Esophagus (tissue), 2 donors: ENCODE measurements at regions not wholly inside any gene's neighbourhood (a gene's known extent, or its start where the extent isn't known, plus 50 kb on each side); places are given as distances from the start of the nearest gene placed in this dataset.
"Not testable (repeated sequence)": the region's sequence is repeated elsewhere in the genome, so short reads cannot be mapped to it uniquely, and the experiment has no call there.

Experiments used
- H3K27ac ChIP-seq, 2 donors: one replicate each; pipeline ENCODE4 v1.5.1; 2013; ENCODE audit warnings: low read depth in 2 of 2, mild to moderate bottlenecking in 2 of 2, inconsistent platforms in 1 of 2, low read length in 1 of 2, moderate library complexity in 1 of 2
- H3K27me3 ChIP-seq, 2 donors: one replicate each; pipeline ENCODE4 v1.6.1; 2013; ENCODE audit warnings: low read length in 2 of 2, control low read depth in 1 of 2, mild to moderate bottlenecking in 1 of 2; ENCODE audit not compliant: insufficient read depth in 2 of 2, control insufficient read depth in 1 of 2
- H3K36me3 ChIP-seq, 2 donors: one replicate each; pipeline ENCODE4 v1.6.1; 2013; ENCODE audit warnings: low read length in 1 of 2; ENCODE audit not compliant: control insufficient read depth in 2 of 2, insufficient read depth in 2 of 2
- H3K4me1 ChIP-seq, 2 donors: one replicate each; pipeline ENCODE4 v1.6.1; 2013; ENCODE audit warnings: low read length in 1 of 2; ENCODE audit not compliant: control insufficient read depth in 2 of 2, insufficient read depth in 2 of 2
- H3K4me3 ChIP-seq, 2 donors: one replicate each; pipeline ENCODE4 v1.5.1; 2013; ENCODE audit warnings: low read length in 2 of 2, mild to moderate bottlenecking in 2 of 2, low read depth in 1 of 2, moderate library complexity in 1 of 2
- H3K9me3 ChIP-seq, 2 donors: one replicate each; pipeline ENCODE4 v1.6.1; 2013; ENCODE audit warnings: mild to moderate bottlenecking in 2 of 2, low read depth in 1 of 2, low read length in 1 of 2, moderate library complexity in 1 of 2; ENCODE audit not compliant: control insufficient read depth in 2 of 2, insufficient read depth in 1 of 2
- WGBS, 2 donors: extraction: QIAGEN DNeasy Blood & Tissue Kit; methylation state at CpG; one replicate each; pipeline ENCODE4 v1.1.7; 2013; 5-methylcytosine and 5-hydroxymethylcytosine counted together
- donor health status: healthy with polysubstance abuse.
- donor health status: Bipolar disorder and iron deficiency.

- WGBS, 2 donors: 74 to 84% methylated on average over 3 of the region's 3 CpGs
- Histone ChIP-seq H3K4me3 (no peak overlapping the region), H3K9me3 (no peaks in the 10 kb centered on the region), H3K36me3 (no peaks in the 10 kb centered on the region), H3K27ac (no peak overlapping the region), H3K4me1 (no peaks in the 10 kb centered on the region), H3K27me3 (no peaks in the 10 kb centered on the region)
Measured at GRCh38 chr5:96322217-96322616, 110.8 kb downstream of the PCSK1 start.

GRCh38 chr5:96321345-96321744 is 111.7 kb downstream of the PCSK1 start:
- H3K4me1 ChIP-seq: no peaks in the 10 kb centered on the region
- no peaks in the 10 kb centered on the region for H3K36me3 ChIP-seq
- no peak overlapping the region for H3K4me3 ChIP-seq
- H3K27me3 ChIP-seq: no peaks in the 10 kb centered on the region
- H3K9me3 ChIP-seq: no peaks in the 10 kb centered on the region
- peak overlapping the region in 1 of 2 donors; percentile 26 for H3K27ac ChIP-seq

GRCh38 chr5:96320797-96321196 is 112.3 kb downstream of the PCSK1 start:
- Histone ChIP-seq H3K27ac (peak overlapping the region in 1 of 2 donors; percentile 26), H3K27me3 (no peaks in the 10 kb centered on the region), H3K36me3 (no peaks in the 10 kb centered on the region), H3K4me1 (no peaks in the 10 kb centered on the region), H3K9me3 (no peaks in the 10 kb centered on the region), H3K4me3 (no peak overlapping the region)
- WGBS, 2 donors: 82 to 86% methylated on average over 3 of the region's 3 CpGs

GRCh38 chr5:96319981-96320739 is 112.9 kb downstream of the PCSK1 start:
- 63 to 68% methylated on average over 9 to 11 of the region's 11 CpGs for WGBS, 2 donors
- not testable (repeated sequence) for H3K4me3 ChIP-seq, H3K4me1 ChIP-seq, H3K9me3 ChIP-seq, H3K27me3 ChIP-seq, H3K36me3 ChIP-seq
- H3K27ac ChIP-seq: peak overlapping the region in 1 of 2 donors; percentile 13

GRCh38 chr5:96318569-96319110 is 114.4 kb downstream of the PCSK1 start:
- H3K4me3 ChIP-seq: no peak overlapping the region
- no peaks in the 10 kb centered on the region for H3K27me3 ChIP-seq
- no peaks in the 10 kb centered on the region for H3K9me3 ChIP-seq
- WGBS, 2 donors: 63 to 89% methylated on average over 1 of the region's 1 CpG
- no peaks in the 10 kb centered on the region for H3K36me3 ChIP-seq
- no peaks in the 10 kb centered on the region for H3K4me1 ChIP-seq
- no peak overlapping the region for H3K27ac ChIP-seq

- 86 to 92% methylated on average over 3 of the region's 3 CpGs for WGBS, 2 donors
Measured at GRCh38 chr5:96317945-96318344, 115.1 kb downstream of the PCSK1 start.

GRCh38 chr5:96316487-96316886 is 116.6 kb downstream of the PCSK1 start:
- Histone ChIP-seq H3K4me1 (no peaks in the 10 kb centered on the region), H3K27me3 (no peaks in the 10 kb centered on the region), H3K36me3 (no peaks in the 10 kb centered on the region), H3K27ac (no peak overlapping the region), H3K9me3 (no peaks in the 10 kb centered on the region), H3K4me3 (no peak overlapping the region)
- WGBS, 2 donors: 69 to 72% methylated on average over 2 of the region's 2 CpGs

More at GRCh38 chr5:96317945-96318344, 115.1 kb downstream of the PCSK1 start:
- Histone ChIP-seq H3K4me3 (no peak overlapping the region), H3K9me3 (no peaks in the 10 kb centered on the region), H3K27ac (no peak overlapping the region), H3K27me3 (no peaks in the 10 kb centered on the region), H3K4me1 (no peaks in the 10 kb centered on the region), H3K36me3 (no peaks in the 10 kb centered on the region)

GRCh38 chr5:96316017-96316416 is 117.0 kb downstream of the PCSK1 start:
- Histone ChIP-seq H3K4me1 (no peaks in the 10 kb centered on the region), H3K27ac (no peak overlapping the region), H3K27me3 (no peaks in the 10 kb centered on the region), H3K36me3 (no peaks in the 10 kb centered on the region), H3K9me3 (no peaks in the 10 kb centered on the region), H3K4me3 (no peak overlapping the region)

GRCh38 chr5:96315431-96315830 is 117.6 kb downstream of the PCSK1 start:
- Histone ChIP-seq H3K27ac (no peak overlapping the region), H3K9me3 (no peaks in the 10 kb centered on the region), H3K4me3 (no peak overlapping the region), H3K36me3 (no peaks in the 10 kb centered on the region), H3K27me3 (no peaks in the 10 kb centered on the region), H3K4me1 (no peaks in the 10 kb centered on the region)

GRCh38 chr5:96312383-96312782 is 120.7 kb downstream of the PCSK1 start:
- Histone ChIP-seq H3K36me3 (no peaks in the 10 kb centered on the region), H3K4me1 (no peaks in the 10 kb centered on the region), H3K4me3 (no peak overlapping the region), H3K27ac (no peak overlapping the region), H3K9me3 (no peaks in the 10 kb centered on the region), H3K27me3 (no peaks in the 10 kb centered on the region)
